Astrocyte (in vitro differentiated cells and primary cell): ENCODE measurements at regions not wholly inside any gene's neighbourhood (a gene's known extent, or its start where the extent isn't known, plus 50 kb on each side); places are given as distances from the start of the nearest gene placed in this dataset.
A peak's percentile ranks its signal among the peaks of the same experiment; 100 is the strongest.

Experiments
- DNase-seq: peaks from one replicate; pipeline ENCODE4 v3.0.0-alpha.2; 2010; ENCODE audit warnings: low read depth
- FAIRE-seq: peaks from 2 replicates; lab custom pipeline; 2011; peaks lifted over from hg19 to GRCh38; lab: Jason Lieb, UNC
- H2AFZ ChIP-seq: 2 replicates; pipeline ENCODE4 v1.6.0; 2012; ENCODE audit warnings: low read depth, low read length, inconsistent platforms
- H3K27ac ChIP-seq: 2 replicates; pipeline ENCODE4 v1.5.1; 2011; ENCODE audit warnings: low read depth, low read length, inconsistent platforms
- H3K27me3 ChIP-seq: 2 replicates; pipeline ENCODE4 v1.6.0; 2011; ENCODE audit warnings: low read length, inconsistent platforms; ENCODE audit not compliant: insufficient read depth
- H3K36me3 ChIP-seq: 2 replicates; pipeline ENCODE4 v1.5.1; 2011; ENCODE audit warnings: low read length, inconsistent platforms; ENCODE audit not compliant: insufficient read depth
- H3K4me1 ChIP-seq: 2 replicates; pipeline ENCODE4 v1.5.1; 2011; ENCODE audit warnings: low read length, inconsistent platforms; ENCODE audit not compliant: insufficient read depth
- H3K4me2 ChIP-seq: 2 replicates; pipeline ENCODE4 v1.6.0; 2012; ENCODE audit warnings: low read length, inconsistent platforms
- H3K4me3 ChIP-seq: 2 replicates; pipeline ENCODE4 v1.5.1; 2011; ENCODE audit warnings: low read depth, mild to moderate bottlenecking, low read length, inconsistent platforms; ENCODE audit not compliant: insufficient read depth
- H3K79me2 ChIP-seq: 2 replicates; pipeline ENCODE4 v1.6.0; 2012; ENCODE audit warnings: mild to moderate bottlenecking, low read length, inconsistent platforms; ENCODE audit not compliant: insufficient read depth
- H3K9ac ChIP-seq: 2 replicates; pipeline ENCODE4 v1.6.0; 2012; ENCODE audit warnings: mild to moderate bottlenecking, low read length, inconsistent platforms
- H3K9me3 ChIP-seq: 2 replicates; pipeline ENCODE4 v1.5.1; 2012; ENCODE audit warnings: low read depth, mild to moderate bottlenecking, low read length, inconsistent platforms; ENCODE audit not compliant: insufficient read depth
- H4K20me1 ChIP-seq: 2 replicates; pipeline ENCODE4 v1.6.0; 2012; ENCODE audit warnings: low read length, inconsistent platforms; ENCODE audit not compliant: insufficient read depth
- H3K27ac Mint-ChIP-seq: one replicate; pipeline ENCODE4 v1.8.0; 2021; ENCODE audit warnings: mild to moderate bottlenecking, mixed read lengths; ENCODE audit not compliant: unreplicated experiment
- H3K27me3 Mint-ChIP-seq: one replicate; pipeline ENCODE4 v1.8.0; 2021; ENCODE audit warnings: low read depth, mixed read lengths; ENCODE audit not compliant: unreplicated experiment
- H3K36me3 Mint-ChIP-seq: one replicate; pipeline ENCODE4 v1.8.0; 2021; ENCODE audit warnings: low read depth, mixed read lengths; ENCODE audit not compliant: unreplicated experiment
- H3K4me1 Mint-ChIP-seq: one replicate; pipeline ENCODE4 v1.8.0; 2021; ENCODE audit warnings: low read depth, mixed read lengths; ENCODE audit not compliant: unreplicated experiment
- H3K4me3 Mint-ChIP-seq: one replicate; pipeline ENCODE4 v1.8.0; 2021; ENCODE audit warnings: mild to moderate bottlenecking, moderate library complexity, mixed read lengths; ENCODE audit not compliant: unreplicated experiment
- H3K9me3 Mint-ChIP-seq: one replicate; pipeline ENCODE4 v1.8.0; 2021; ENCODE audit warnings: mild to moderate bottlenecking, mixed read lengths; ENCODE audit not compliant: unreplicated experiment
- EZH2 ChIP-seq: IDR thresholded peaks from 2 replicates; pipeline ENCODE4 v1.6.1; 2012; ENCODE audit warnings: mild to moderate bottlenecking, low read length, inconsistent platforms; ENCODE audit not compliant: insufficient read depth
- TF ChIP-seq, protein P1 (sequence below): IDR thresholded peaks from 2 replicates; pipeline ENCODE4 v1.5.1; 2011; ENCODE audit warnings: low read depth, mild to moderate bottlenecking, inconsistent platforms, low read length, moderate library complexity; ENCODE audit not compliant: insufficient read depth

DNA sequence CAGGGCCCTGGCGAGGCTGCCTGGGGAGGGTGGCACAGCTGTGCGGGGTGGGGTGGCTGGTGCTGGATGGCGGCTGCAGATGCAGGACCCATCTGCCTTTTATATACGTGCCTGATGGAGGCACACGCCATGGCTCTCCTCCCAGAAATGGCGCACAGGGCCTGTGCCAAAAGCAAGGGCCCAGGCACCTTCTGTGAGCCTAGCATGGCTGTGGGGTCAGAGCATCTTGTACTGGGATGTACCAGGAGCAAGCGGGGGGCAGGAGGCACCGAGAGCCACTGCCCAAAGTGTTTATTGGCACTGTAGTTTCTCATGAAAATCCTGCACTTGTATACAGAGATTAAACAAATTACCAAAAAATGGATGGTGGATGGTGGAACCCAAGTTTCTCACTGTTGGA lies 724.1 kb downstream of the GALR1 start:
- Histone ChIP-seq H2AFZ (no peak overlapping the region), H3K4me1 (no peaks in the 10 kb centered on the region), H3K4me2 (no peak overlapping the region), H3K79me2 (no peaks in the 10 kb centered on the region), H3K27me3 (no peaks in the 10 kb centered on the region), H3K4me3 (no peak overlapping the region), H3K9ac (no peak overlapping the region), H3K36me3 (no peaks in the 10 kb centered on the region), H3K27ac (no peak overlapping the region), H4K20me1 (no peaks in the 10 kb centered on the region), H3K9me3 (peaks cover 9% of the 10 kb centered on the region)
- Mint-ChIP-seq H3K9me3 (peaks cover 20% of the 10 kb centered on the region), H3K36me3 (no peaks in the 10 kb centered on the region), H3K27me3 (no peaks in the 10 kb centered on the region), H3K27ac (no peak overlapping the region), H3K4me1 (no peaks in the 10 kb centered on the region), H3K4me3 (no peak overlapping the region)
- FAIRE-seq, result no peak
- TF ChIP-seq, protein P1, sequence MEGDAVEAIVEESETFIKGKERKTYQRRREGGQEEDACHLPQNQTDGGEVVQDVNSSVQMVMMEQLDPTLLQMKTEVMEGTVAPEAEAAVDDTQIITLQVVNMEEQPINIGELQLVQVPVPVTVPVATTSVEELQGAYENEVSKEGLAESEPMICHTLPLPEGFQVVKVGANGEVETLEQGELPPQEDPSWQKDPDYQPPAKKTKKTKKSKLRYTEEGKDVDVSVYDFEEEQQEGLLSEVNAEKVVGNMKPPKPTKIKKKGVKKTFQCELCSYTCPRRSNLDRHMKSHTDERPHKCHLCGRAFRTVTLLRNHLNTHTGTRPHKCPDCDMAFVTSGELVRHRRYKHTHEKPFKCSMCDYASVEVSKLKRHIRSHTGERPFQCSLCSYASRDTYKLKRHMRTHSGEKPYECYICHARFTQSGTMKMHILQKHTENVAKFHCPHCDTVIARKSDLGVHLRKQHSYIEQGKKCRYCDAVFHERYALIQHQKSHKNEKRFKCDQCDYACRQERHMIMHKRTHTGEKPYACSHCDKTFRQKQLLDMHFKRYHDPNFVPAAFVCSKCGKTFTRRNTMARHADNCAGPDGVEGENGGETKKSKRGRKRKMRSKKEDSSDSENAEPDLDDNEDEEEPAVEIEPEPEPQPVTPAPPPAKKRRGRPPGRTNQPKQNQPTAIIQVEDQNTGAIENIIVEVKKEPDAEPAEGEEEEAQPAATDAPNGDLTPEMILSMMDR, result no peak
- TF ChIP-seq EZH2, result no peak
- no peak for DNase-seq

DNA sequence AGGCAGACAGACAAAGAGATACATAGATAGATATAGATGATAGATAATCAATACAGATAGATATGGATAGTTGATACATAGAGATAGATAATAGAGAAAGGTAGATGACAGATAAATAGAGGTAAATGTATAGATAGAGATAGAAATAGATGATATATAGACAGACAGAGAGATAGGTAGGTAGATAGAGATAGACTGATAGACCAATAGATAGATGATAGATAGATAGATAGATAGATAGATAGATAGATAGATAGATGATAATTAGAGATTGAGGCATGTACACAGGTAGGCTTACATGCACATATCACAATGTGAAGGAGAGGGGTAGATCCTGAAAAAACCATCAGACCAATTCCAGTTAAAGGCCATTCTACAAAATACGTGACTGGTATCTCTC lies 724.7 kb downstream of the GALR1 start:
- H3K9me3 ChIP-seq, result peaks cover 12% of the 10 kb centered on the region
- H3K4me1 ChIP-seq, result no peaks in the 10 kb centered on the region
- H3K4me2 ChIP-seq, result no peak overlapping the region
- Mint-ChIP-seq H3K27me3 (no peaks in the 10 kb centered on the region), H3K9me3 (peaks cover 20% of the 10 kb centered on the region), H3K36me3 (no peaks in the 10 kb centered on the region), H3K27ac (no peak overlapping the region), H3K4me1 (no peaks in the 10 kb centered on the region), H3K4me3 (no peak overlapping the region)
- no peak overlapping the region for H3K27ac ChIP-seq
- no peak overlapping the region for H3K9ac ChIP-seq
- no peak overlapping the region for H3K4me3 ChIP-seq
- no peaks in the 10 kb centered on the region for H3K79me2 ChIP-seq
- H4K20me1 ChIP-seq, result no peaks in the 10 kb centered on the region
- no peaks in the 10 kb centered on the region for H3K27me3 ChIP-seq
- TF ChIP-seq EZH2, result no peak
- TF ChIP-seq, protein P1, result no peak
- FAIRE-seq (no peak), DNase-seq (no peak)
- no peak overlapping the region for H2AFZ ChIP-seq
- H3K36me3 ChIP-seq, result no peaks in the 10 kb centered on the region

DNA sequence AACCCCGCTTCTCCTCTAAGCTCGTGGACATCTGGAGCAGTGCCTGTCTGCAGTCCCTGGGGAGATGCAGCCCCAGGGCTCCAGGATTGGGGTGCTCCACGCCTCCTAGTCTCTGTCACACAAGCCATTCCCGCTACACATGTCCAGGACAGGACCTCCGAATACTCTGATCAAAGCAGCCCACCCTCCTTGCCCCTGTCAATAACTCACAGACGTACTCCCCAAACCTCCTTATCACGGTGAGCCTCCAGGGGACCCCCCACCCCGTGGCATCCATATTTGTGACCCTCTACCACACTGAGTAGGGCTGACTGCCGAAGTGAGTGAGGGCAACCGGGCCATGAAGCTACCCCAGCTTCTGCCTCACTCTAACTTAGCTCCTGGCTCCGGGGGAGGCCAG lies 727.7 kb downstream of the GALR1 start:
- no peaks in the 10 kb centered on the region for H3K79me2 ChIP-seq
- H3K36me3 ChIP-seq, result no peaks in the 10 kb centered on the region
- peak overlapping the region; percentile 60 for H3K27ac Mint-ChIP-seq
- no peak overlapping the region for H2AFZ ChIP-seq
- H3K36me3 Mint-ChIP-seq, result no peaks in the 10 kb centered on the region
- no peaks in the 10 kb centered on the region for H3K27me3 Mint-ChIP-seq
- H3K4me2 ChIP-seq, result no peak overlapping the region
- no peaks in the 10 kb centered on the region for H3K4me1 ChIP-seq
- TF ChIP-seq, protein P1, result no peak
- no peak for TF ChIP-seq EZH2
- no peak for FAIRE-seq
- H3K4me1 Mint-ChIP-seq, result no peaks in the 10 kb centered on the region
- H3K4me3 Mint-ChIP-seq, result no peak overlapping the region
- no peak overlapping the region for H3K4me3 ChIP-seq
- H4K20me1 ChIP-seq, result no peaks in the 10 kb centered on the region
- no peak overlapping the region for H3K27ac ChIP-seq
- H3K9me3 Mint-ChIP-seq, result peaks cover 17% of the 10 kb centered on the region
- no peak for DNase-seq
- no peak overlapping the region for H3K9ac ChIP-seq
- H3K27me3 ChIP-seq, result no peaks in the 10 kb centered on the region
- H3K9me3 ChIP-seq, result peaks cover 18% of the 10 kb centered on the region
